BLaER1 (cell line): ENCODE measurements at regions not wholly inside any gene's neighbourhood (a gene's known extent, or its start where the extent isn't known, plus 50 kb on each side); places are given as distances from the start of the nearest gene placed in this dataset.

Source experiments
- H3K27ac ChIP-seq: shearing (Covaris generic); formaldehyde crosslinking; 2 replicates; pipeline ENCODE4 v1.8.1; 2022
- H3K27me3 ChIP-seq: shearing (Covaris generic); formaldehyde crosslinking; 2 replicates; pipeline ENCODE4 v1.8.1; 2022
- H3K36me3 ChIP-seq: shearing (Covaris generic); formaldehyde crosslinking; 2 replicates; pipeline ENCODE4 v1.8.1; 2022
- H3K4me1 ChIP-seq: shearing (Covaris generic); formaldehyde crosslinking; 2 replicates; pipeline ENCODE4 v1.8.1; 2022
- H3K4me2 ChIP-seq: shearing (Covaris generic); formaldehyde crosslinking; 2 replicates; pipeline ENCODE4 v1.8.1; 2022
- H3K4me3 ChIP-seq: shearing (Covaris generic); formaldehyde crosslinking; 2 replicates; pipeline ENCODE4 v1.8.1; 2022
- H3K9ac ChIP-seq: shearing (Covaris generic); formaldehyde crosslinking; 2 replicates; pipeline ENCODE4 v1.8.1; 2022
- H3K9me3 ChIP-seq: shearing (Covaris generic); formaldehyde crosslinking; 2 replicates; pipeline ENCODE4 v1.8.1; 2022
- H4K20me1 ChIP-seq: shearing (Covaris generic); formaldehyde crosslinking; 2 replicates; pipeline ENCODE4 v1.8.1; 2022
- Cebpa-rat ChIP-seq: shearing (Covaris generic); IDR thresholded peaks from 2 replicates; pipeline ENCODE4 v1.8.1; 2022

GRCh38 chr6:15853259-15853658 is 190.4 kb upstream of the DTNBP1 start:
- no peaks in the 10 kb centered on the region for H3K27me3 ChIP-seq
- no peak overlapping the region for H3K27ac ChIP-seq

GRCh38 chr6:15852289-15852688 is 189.5 kb upstream of the DTNBP1 start:
- H3K27ac ChIP-seq: no peak overlapping the region
- no peaks in the 10 kb centered on the region for H4K20me1 ChIP-seq
- no peak overlapping the region for H3K4me3 ChIP-seq
- no peaks in the 10 kb centered on the region for H3K27me3 ChIP-seq
- no peaks in the 10 kb centered on the region for H3K9me3 ChIP-seq
- no peak for TF ChIP-seq Cebpa-rat
- no peak overlapping the region for H3K4me2 ChIP-seq
- H3K36me3 ChIP-seq: no peaks in the 10 kb centered on the region
- H3K4me1 ChIP-seq: no peaks in the 10 kb centered on the region
- no peak overlapping the region for H3K9ac ChIP-seq

More at GRCh38 chr6:15853259-15853658, 190.4 kb upstream of the DTNBP1 start:
- no peaks in the 10 kb centered on the region for H4K20me1 ChIP-seq
- no peaks in the 10 kb centered on the region for H3K9me3 ChIP-seq
- H3K4me2 ChIP-seq: no peak overlapping the region
- H3K4me1 ChIP-seq: no peaks in the 10 kb centered on the region
- H3K4me3 ChIP-seq: no peak overlapping the region
- H3K36me3 ChIP-seq: no peaks in the 10 kb centered on the region
- no peak for TF ChIP-seq Cebpa-rat
- H3K9ac ChIP-seq: no peak overlapping the region

GRCh38 chr6:15849395-15849794 is 186.6 kb upstream of the DTNBP1 start:
- H3K36me3 ChIP-seq: no peaks in the 10 kb centered on the region
- no peak overlapping the region for H3K9ac ChIP-seq
- TF ChIP-seq Cebpa-rat: no peak
- H3K27ac ChIP-seq: no peak overlapping the region
- no peaks in the 10 kb centered on the region for H3K9me3 ChIP-seq
- H4K20me1 ChIP-seq: no peaks in the 10 kb centered on the region
- H3K4me3 ChIP-seq: no peak overlapping the region
- H3K4me1 ChIP-seq: peaks cover 6% of the 10 kb centered on the region
- no peaks in the 10 kb centered on the region for H3K27me3 ChIP-seq
- H3K4me2 ChIP-seq: no peak overlapping the region

- Histone ChIP-seq H3K9ac (no peak overlapping the region), H3K36me3 (no peaks in the 10 kb centered on the region), H3K4me1 (peaks cover 10% of the 10 kb centered on the region), H3K27ac (no peak overlapping the region), H3K4me3 (no peak overlapping the region), H3K27me3 (no peaks in the 10 kb centered on the region), H4K20me1 (no peaks in the 10 kb centered on the region), H3K4me2 (no peak overlapping the region), H3K9me3 (no peaks in the 10 kb centered on the region)
- no peak for TF ChIP-seq Cebpa-rat
These were observed 182.7 kb upstream of the DTNBP1 start for GRCh38 chr6:15845492-15845891.

GRCh38 chr6:15843764-15844163 is 180.9 kb upstream of the DTNBP1 start:
- no peaks in the 10 kb centered on the region for H3K27me3 ChIP-seq
- no peaks in the 10 kb centered on the region for H3K36me3 ChIP-seq
- H3K4me3 ChIP-seq: no peak overlapping the region
- peaks cover 10% of the 10 kb centered on the region for H3K4me1 ChIP-seq
- H3K4me2 ChIP-seq: no peak overlapping the region; the same call in 1 of the 2 replicates
- H3K9me3 ChIP-seq: no peaks in the 10 kb centered on the region
- H3K9ac ChIP-seq: no peak overlapping the region
- no peaks in the 10 kb centered on the region for H4K20me1 ChIP-seq
- H3K27ac ChIP-seq: no peak overlapping the region
- TF ChIP-seq Cebpa-rat: no peak

- Histone ChIP-seq H3K27ac (no peak overlapping the region), H3K9ac (no peak overlapping the region), H3K4me3 (no peak overlapping the region), H3K27me3 (no peaks in the 10 kb centered on the region), H3K4me2 (no peak overlapping the region), H3K9me3 (no peaks in the 10 kb centered on the region), H4K20me1 (no peaks in the 10 kb centered on the region), H3K36me3 (no peaks in the 10 kb centered on the region), H3K4me1 (peaks cover 10% of the 10 kb centered on the region)
- TF ChIP-seq Cebpa-rat: no peak
These were observed 180.4 kb upstream of the DTNBP1 start for GRCh38 chr6:15843226-15843625.

GRCh38 chr6:15842727-15843117 is 179.9 kb upstream of the DTNBP1 start:
- Histone ChIP-seq H4K20me1 (no peaks in the 10 kb centered on the region), H3K27ac (no peak overlapping the region), H3K4me3 (no peak overlapping the region), H3K36me3 (no peaks in the 10 kb centered on the region), H3K9ac (no peak overlapping the region), H3K9me3 (no peaks in the 10 kb centered on the region), H3K4me2 (no peak overlapping the region), H3K4me1 (peaks cover 10% of the 10 kb centered on the region), H3K27me3 (no peaks in the 10 kb centered on the region)
- TF ChIP-seq Cebpa-rat: no peak

- no peaks in the 10 kb centered on the region for H4K20me1 ChIP-seq
- no peak for TF ChIP-seq Cebpa-rat
- no peaks in the 10 kb centered on the region for H3K27me3 ChIP-seq
- H3K4me1 ChIP-seq: peaks cover 10% of the 10 kb centered on the region
- H3K4me3 ChIP-seq: no peak overlapping the region
- H3K36me3 ChIP-seq: no peaks in the 10 kb centered on the region
- no peak overlapping the region for H3K4me2 ChIP-seq
- no peaks in the 10 kb centered on the region for H3K9me3 ChIP-seq
- no peak overlapping the region for H3K9ac ChIP-seq
- H3K27ac ChIP-seq: no peak overlapping the region
These were observed 179.3 kb upstream of the DTNBP1 start for GRCh38 chr6:15841937-15842726.

GRCh38 chr6:15839969-15840541 is 177.2 kb upstream of the DTNBP1 start:
- Histone ChIP-seq H3K36me3 (no peaks in the 10 kb centered on the region), H3K27me3 (no peaks in the 10 kb centered on the region), H3K4me3 (no peak overlapping the region), H4K20me1 (no peaks in the 10 kb centered on the region), H3K4me1 (peaks cover 10% of the 10 kb centered on the region), H3K9me3 (no peaks in the 10 kb centered on the region), H3K4me2 (no peak overlapping the region), H3K9ac (no peak overlapping the region), H3K27ac (no peak overlapping the region)
- no peak for TF ChIP-seq Cebpa-rat

GRCh38 chr6:15837205-15837604 is 174.4 kb upstream of the DTNBP1 start:
- no peaks in the 10 kb centered on the region for H3K27me3 ChIP-seq
- H3K4me3 ChIP-seq: no peak overlapping the region
- H3K9ac ChIP-seq: no peak overlapping the region
- H3K36me3 ChIP-seq: no peaks in the 10 kb centered on the region
- H3K27ac ChIP-seq: no peak overlapping the region
- H3K4me2 ChIP-seq: no peak overlapping the region
- no peaks in the 10 kb centered on the region for H4K20me1 ChIP-seq
- H3K4me1 ChIP-seq: no peaks in the 10 kb centered on the region
- no peak for TF ChIP-seq Cebpa-rat
- H3K9me3 ChIP-seq: no peaks in the 10 kb centered on the region
